ENCODE measurements at regions not wholly inside any gene's neighbourhood (a gene's known extent, or its start where the extent isn't known, plus 50 kb on each side); places are given as distances from the start of the nearest gene placed in this dataset.
"Not testable (repeated sequence)": the region's sequence is repeated elsewhere in the genome, so short reads cannot be mapped to it uniquely, and the experiment has no call there.

- H3K27me3 Mint-ChIP-seq (ENCODE audit: low read depth, poor library complexity): peaks cover 3% of the 10 kb centered on the region
- no peak overlapping the region for H3K4me3 Mint-ChIP-seq
- H3K9me3 Mint-ChIP-seq: peaks cover 4% of the 10 kb centered on the region
- TF ChIP-seq CTCF (IDR thresholded peaks at IDR 0.05): no peak
- no peak overlapping the region for H3K27ac Mint-ChIP-seq
- H3K36me3 Mint-ChIP-seq (ENCODE audit: low read depth): no peaks in the 10 kb centered on the region
- H3K4me1 Mint-ChIP-seq: peaks cover 16% of the 10 kb centered on the region
- no peak for DNase-seq
These were observed 106.1 kb upstream of the GMNC start for GRCh38 chr3:190968616-190969015.

DNA sequence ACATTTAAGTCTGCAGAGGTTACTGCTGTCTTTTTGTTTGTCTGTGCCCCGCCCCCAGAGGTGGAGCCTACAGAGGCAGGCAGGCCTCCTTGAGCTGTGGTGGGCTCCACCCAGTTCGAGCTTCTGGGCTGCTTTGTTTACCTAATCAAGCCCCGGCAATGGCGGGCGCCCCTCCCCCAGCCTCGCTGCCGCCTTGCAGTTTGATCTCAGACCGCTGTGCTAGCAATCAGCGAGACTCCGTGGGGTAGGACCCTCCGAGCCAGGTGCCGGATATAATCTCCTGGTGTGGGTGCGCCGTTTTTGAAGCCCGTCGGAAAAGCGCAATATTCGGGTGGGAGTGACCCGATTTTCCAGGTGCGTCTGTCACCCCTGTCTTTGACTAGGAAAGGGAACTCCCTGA is 102.4 kb upstream of the GMNC start:
- Mint-ChIP-seq H3K4me3 (peak overlapping the region; percentile 87), H3K9me3 (peaks cover 13% of the 10 kb centered on the region)
- peak; percentile 64 for DNase-seq
- H3K36me3 Mint-ChIP-seq (ENCODE audit: low read depth); H3K27ac Mint-ChIP-seq; H3K27me3 Mint-ChIP-seq (ENCODE audit: low read depth, poor library complexity); H3K4me1 Mint-ChIP-seq: not testable (repeated sequence)

DNA sequence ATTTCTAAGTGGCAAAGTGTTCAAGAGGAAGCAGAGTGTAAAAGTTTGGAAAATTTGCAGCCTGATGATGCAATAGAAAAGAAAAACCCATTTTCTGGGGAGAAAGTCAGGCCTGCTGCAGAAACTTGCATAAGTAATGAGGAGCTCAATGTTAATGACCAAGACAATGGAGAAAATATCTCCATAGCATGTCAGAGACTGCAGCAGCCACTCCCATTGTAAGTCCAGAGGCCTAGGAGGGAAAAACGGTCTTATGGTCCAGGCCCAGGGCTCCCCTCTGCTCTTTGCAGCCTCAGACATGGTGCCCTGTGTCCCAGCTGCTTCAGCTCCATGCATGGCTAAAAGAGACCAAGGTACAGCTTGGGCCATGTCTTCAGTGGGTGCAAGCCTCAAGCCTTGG is 96.6 kb upstream of the GMNC start:
- no peak for TF ChIP-seq CTCF (IDR thresholded peaks at IDR 0.05)
- Mint-ChIP-seq H3K4me3 (no peak overlapping the region), H3K27ac (no peak overlapping the region), H3K36me3 (ENCODE audit: low read depth) (peaks cover 7% of the 10 kb centered on the region), H3K9me3 (peaks cover 30% of the 10 kb centered on the region), H3K4me1 (peaks cover 4% of the 10 kb centered on the region), H3K27me3 (ENCODE audit: low read depth, poor library complexity) (no peaks in the 10 kb centered on the region)
- no peak for DNase-seq

GRCh38 chr3:190941694-190942260 is 79.3 kb upstream of the GMNC start:
- H3K9me3 Mint-ChIP-seq: no peaks in the 10 kb centered on the region
- no peak overlapping the region for H3K27ac Mint-ChIP-seq
- no peak for TF ChIP-seq CTCF (IDR thresholded peaks at IDR 0.05)
- peaks cover 5% of the 10 kb centered on the region for H3K4me1 Mint-ChIP-seq
- H3K27me3 Mint-ChIP-seq (ENCODE audit: low read depth, poor library complexity): no peaks in the 10 kb centered on the region
- DNase-seq: no peak
- H3K4me3 Mint-ChIP-seq: no peak overlapping the region
- H3K36me3 Mint-ChIP-seq (ENCODE audit: low read depth): no peaks in the 10 kb centered on the region

DNA sequence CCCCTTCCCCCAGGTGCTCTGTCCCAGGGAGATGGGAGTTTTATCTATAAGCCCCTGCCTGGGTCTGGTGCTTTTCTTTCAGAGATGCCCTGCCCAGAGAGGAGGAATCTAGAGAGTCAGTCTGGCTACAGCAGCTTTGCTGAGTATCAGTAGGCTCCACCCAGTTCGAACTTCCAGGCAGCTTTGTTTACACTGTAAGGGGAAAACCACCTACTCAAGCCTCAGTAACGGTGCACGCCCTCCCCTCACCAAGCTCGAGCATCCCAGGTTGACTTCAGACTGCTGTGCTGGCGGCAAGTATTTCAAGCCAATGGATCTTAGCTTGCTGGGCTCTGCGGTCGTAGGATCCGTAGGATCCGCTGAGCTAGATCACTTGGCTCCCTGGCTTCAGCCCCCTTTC is 72.1 kb upstream of the GMNC start:
- H3K27me3 Mint-ChIP-seq (ENCODE audit: low read depth, poor library complexity); H3K27ac Mint-ChIP-seq; H3K4me3 Mint-ChIP-seq; H3K4me1 Mint-ChIP-seq; H3K36me3 Mint-ChIP-seq (ENCODE audit: low read depth); H3K9me3 Mint-ChIP-seq: not testable (repeated sequence)
- DNase-seq: peak; percentile 7

- no peak for TF ChIP-seq CTCF (IDR thresholded peaks at IDR 0.05)
- Mint-ChIP-seq H3K36me3 (ENCODE audit: low read depth) (no peaks in the 10 kb centered on the region), H3K27me3 (ENCODE audit: low read depth, poor library complexity) (peaks cover 8% of the 10 kb centered on the region), H3K4me3 (no peak overlapping the region), H3K27ac (no peak overlapping the region), H3K4me1 (peaks cover 3% of the 10 kb centered on the region), H3K9me3 (no peaks in the 10 kb centered on the region)
- DNase-seq: no peak
These were observed 64.1 kb upstream of the GMNC start for GRCh38 chr3:190926619-190927018.

- no peaks in the 10 kb centered on the region for H3K36me3 Mint-ChIP-seq (ENCODE audit: low read depth)
- no peak overlapping the region for H3K4me3 Mint-ChIP-seq
- DNase-seq: no peak
- no peaks in the 10 kb centered on the region for H3K9me3 Mint-ChIP-seq
- no peaks in the 10 kb centered on the region for H3K27me3 Mint-ChIP-seq (ENCODE audit: low read depth, poor library complexity)
- H3K4me1 Mint-ChIP-seq: peaks cover 17% of the 10 kb centered on the region
- TF ChIP-seq CTCF (IDR thresholded peaks at IDR 0.05): no peak
- H3K27ac Mint-ChIP-seq: no peak overlapping the region
These were observed 50.2 kb upstream of the GMNC start for GRCh38 chr3:190912736-190913135.

All from nephron progenitor cell (in vitro differentiated cells).